HG02885 (cell line): ENCODE measurements at regions not wholly inside any gene's neighbourhood (a gene's known extent, or its start where the extent isn't known, plus 50 kb on each side); places are given as distances from the start of the nearest gene placed in this dataset.

Experiments
- ATAC-seq: cut with Tn5 transposase; IDR thresholded peaks from one replicate; pipeline ENCODE4 v1.9.1; 2021; ENCODE audit warnings: mild to moderate bottlenecking; ENCODE audit not compliant: unreplicated experiment, poor library complexity

GRCh38 chr7:41384418-41384817 lies 318.5 kb downstream of the INHBA start:
- no peak for ATAC-seq

GRCh38 chr7:41383596-41383995 lies 319.3 kb downstream of the INHBA start:
- no peak for ATAC-seq

GRCh38 chr7:41378156-41378555 lies 324.7 kb downstream of the INHBA start:
- no peak for ATAC-seq

GRCh38 chr7:41375582-41375981 lies 327.3 kb downstream of the INHBA start:
- no peak for ATAC-seq

- no peak for ATAC-seq
These were observed 328.6 kb downstream of the INHBA start for GRCh38 chr7:41374150-41374848.

GRCh38 chr7:41367967-41368882 lies 334.7 kb downstream of the INHBA start:
- ATAC-seq = no peak

- ATAC-seq = no peak
These were observed 351.8 kb downstream of the INHBA start for GRCh38 chr7:41351091-41351490.

- ATAC-seq = no peak
These were observed 356.0 kb downstream of the INHBA start for GRCh38 chr7:41346878-41347277.

GRCh38 chr7:41339913-41340676 lies 362.8 kb downstream of the INHBA start:
- ATAC-seq = no peak

GRCh38 chr7:41336981-41337380 lies 365.9 kb downstream of the INHBA start:
- no peak for ATAC-seq

- no peak for ATAC-seq
These were observed 366.4 kb downstream of the INHBA start for GRCh38 chr7:41336455-41336952.

GRCh38 chr7:41334071-41334862 lies 368.6 kb downstream of the INHBA start:
- no peak for ATAC-seq

- no peak for ATAC-seq
These were observed 369.4 kb downstream of the INHBA start for GRCh38 chr7:41333511-41333910.

GRCh38 chr7:41331194-41331593 lies 371.7 kb downstream of the INHBA start:
- no peak for ATAC-seq

- ATAC-seq = no peak
These were observed 374.3 kb downstream of the INHBA start for GRCh38 chr7:41328544-41328943.

- ATAC-seq = no peak
These were observed 374.8 kb downstream of the INHBA start for GRCh38 chr7:41328131-41328530.

- ATAC-seq = no peak
These were observed 376.3 kb downstream of the INHBA start for GRCh38 chr7:41326616-41327015.

- ATAC-seq = no peak
These were observed 379.1 kb downstream of the INHBA start for GRCh38 chr7:41323806-41324205.

- no peak for ATAC-seq
These were observed 383.3 kb downstream of the INHBA start for GRCh38 chr7:41319581-41319980.

- no peak for ATAC-seq
These were observed 386.5 kb downstream of the INHBA start for GRCh38 chr7:41316410-41316809.
